ENCODE measurements at regions not wholly inside any gene's neighbourhood (a gene's known extent, or its start where the extent isn't known, plus 50 kb on each side); places are given as distances from the start of the nearest gene placed in this dataset.

GRCh38 chr3:124320976-124321375 lies 329.1 kb upstream of the ROPN1 start:
- Histone ChIP-seq H3F3A (ENCODE audit: insufficient read depth, low read length) (no peaks in the 10 kb centered on the region), H3K79me2 (ENCODE audit: insufficient read depth, low read length) (no peaks in the 10 kb centered on the region), H3K4me1 (ENCODE audit: insufficient read depth, low read length, severe bottlenecking) (no peaks in the 10 kb centered on the region), H3K27ac (ENCODE audit: low read depth, low read length, poor library complexity, severe bottlenecking) (no peak overlapping the region), H4K20me1 (ENCODE audit: insufficient read depth, low read length) (no peaks in the 10 kb centered on the region), H3K4me2 (ENCODE audit: low read length) (no peak overlapping the region), H2AFZ (ENCODE audit: low read length) (no peak overlapping the region), H3K27me3 (ENCODE audit: insufficient read depth, low read length) (no peaks in the 10 kb centered on the region), H3K9ac (ENCODE audit: low read length) (no peak overlapping the region), H3K9me2 (ENCODE audit: low read depth, low read length) (no peaks in the 10 kb centered on the region), H3K4me3 (ENCODE audit: low read depth, low read length, poor library complexity, severe bottlenecking) (no peak overlapping the region), H3K36me3 (ENCODE audit: insufficient read depth, low read length) (no peaks in the 10 kb centered on the region), H3K9me3 (ENCODE audit: low read length) (no peaks in the 10 kb centered on the region)
- TF ChIP-seq EZH2 (IDR thresholded peaks at IDR 0.05; ENCODE audit: borderline replicate concordance, low read length), result no peak
- TF ChIP-seq CTCF (IDR thresholded peaks at IDR 0.05; ENCODE audit: low read length), result no peak

- H3K36me3 ChIP-seq (ENCODE audit: insufficient read depth, low read length), result no peaks in the 10 kb centered on the region
- H3K9ac ChIP-seq (ENCODE audit: low read length), result no peak overlapping the region
- no peaks in the 10 kb centered on the region for H4K20me1 ChIP-seq (ENCODE audit: insufficient read depth, low read length)
- no peak overlapping the region for H3K4me3 ChIP-seq (ENCODE audit: low read depth, low read length, poor library complexity, severe bottlenecking)
- H3K27me3 ChIP-seq (ENCODE audit: insufficient read depth, low read length), result no peaks in the 10 kb centered on the region
- no peak overlapping the region for H3K27ac ChIP-seq (ENCODE audit: low read depth, low read length, poor library complexity, severe bottlenecking)
- no peaks in the 10 kb centered on the region for H3K9me2 ChIP-seq (ENCODE audit: low read depth, low read length)
- H3K79me2 ChIP-seq (ENCODE audit: insufficient read depth, low read length), result no peaks in the 10 kb centered on the region
- H3K4me1 ChIP-seq (ENCODE audit: insufficient read depth, low read length, severe bottlenecking), result no peaks in the 10 kb centered on the region
- H3K9me3 ChIP-seq (ENCODE audit: low read length), result no peaks in the 10 kb centered on the region
- H2AFZ ChIP-seq (ENCODE audit: low read length), result no peak overlapping the region
- no peak for TF ChIP-seq EZH2 (IDR thresholded peaks at IDR 0.05; ENCODE audit: borderline replicate concordance, low read length)
- no peak overlapping the region for H3K4me2 ChIP-seq (ENCODE audit: low read length)
- no peaks in the 10 kb centered on the region for H3F3A ChIP-seq (ENCODE audit: insufficient read depth, low read length)
Observed at GRCh38 chr3:124322309-124322880, 330.5 kb upstream of the ROPN1 start.

GRCh38 chr3:124322966-124323365 lies 331.0 kb upstream of the ROPN1 start:
- Histone ChIP-seq H3K79me2 (ENCODE audit: insufficient read depth, low read length) (no peaks in the 10 kb centered on the region), H3K4me3 (ENCODE audit: low read depth, low read length, poor library complexity, severe bottlenecking) (no peak overlapping the region), H3K9ac (ENCODE audit: low read length) (no peak overlapping the region), H3K4me1 (ENCODE audit: insufficient read depth, low read length, severe bottlenecking) (no peaks in the 10 kb centered on the region), H3K4me2 (ENCODE audit: low read length) (no peak overlapping the region), H4K20me1 (ENCODE audit: insufficient read depth, low read length) (no peaks in the 10 kb centered on the region), H3K27ac (ENCODE audit: low read depth, low read length, poor library complexity, severe bottlenecking) (no peak overlapping the region), H3K27me3 (ENCODE audit: insufficient read depth, low read length) (no peaks in the 10 kb centered on the region), H3K36me3 (ENCODE audit: insufficient read depth, low read length) (no peaks in the 10 kb centered on the region), H3K9me2 (ENCODE audit: low read depth, low read length) (no peaks in the 10 kb centered on the region), H3F3A (ENCODE audit: insufficient read depth, low read length) (no peaks in the 10 kb centered on the region), H3K9me3 (ENCODE audit: low read length) (no peaks in the 10 kb centered on the region), H2AFZ (ENCODE audit: low read length) (no peak overlapping the region)
- TF ChIP-seq EZH2 (IDR thresholded peaks at IDR 0.05; ENCODE audit: borderline replicate concordance, low read length) (no peak), CTCF (IDR thresholded peaks at IDR 0.05; ENCODE audit: low read length) (no peak)

GRCh38 chr3:124325248-124325647 lies 333.3 kb upstream of the ROPN1 start:
- H3K27ac ChIP-seq (ENCODE audit: low read depth, low read length, poor library complexity, severe bottlenecking), result no peak overlapping the region
- H3K4me2 ChIP-seq (ENCODE audit: low read length), result no peak overlapping the region
- no peaks in the 10 kb centered on the region for H4K20me1 ChIP-seq (ENCODE audit: insufficient read depth, low read length)
- no peak overlapping the region for H2AFZ ChIP-seq (ENCODE audit: low read length)
- H3K79me2 ChIP-seq (ENCODE audit: insufficient read depth, low read length), result no peaks in the 10 kb centered on the region
- TF ChIP-seq EZH2 (IDR thresholded peaks at IDR 0.05; ENCODE audit: borderline replicate concordance, low read length) (no peak), CTCF (IDR thresholded peaks at IDR 0.05; ENCODE audit: low read length) (no peak)
- no peaks in the 10 kb centered on the region for H3K36me3 ChIP-seq (ENCODE audit: insufficient read depth, low read length)
- H3K4me1 ChIP-seq (ENCODE audit: insufficient read depth, low read length, severe bottlenecking), result no peaks in the 10 kb centered on the region
- H3K4me3 ChIP-seq (ENCODE audit: low read depth, low read length, poor library complexity, severe bottlenecking), result no peak overlapping the region
- H3K27me3 ChIP-seq (ENCODE audit: insufficient read depth, low read length), result no peaks in the 10 kb centered on the region
- no peaks in the 10 kb centered on the region for H3F3A ChIP-seq (ENCODE audit: insufficient read depth, low read length)
- no peak overlapping the region for H3K9ac ChIP-seq (ENCODE audit: low read length)
- no peaks in the 10 kb centered on the region for H3K9me3 ChIP-seq (ENCODE audit: low read length)
- H3K9me2 ChIP-seq (ENCODE audit: low read depth, low read length), result no peaks in the 10 kb centered on the region
